Tibial nerve (tissue), 4 donors: ENCODE measurements at regions not wholly inside any gene's neighbourhood (a gene's known extent, or its start where the extent isn't known, plus 50 kb on each side); places are given as distances from the start of the nearest gene placed in this dataset.
A peak's percentile ranks its signal among the peaks of the same experiment; 100 is the strongest.

ENCODE experiments used
- DNase-seq, 2 donors: peaks; one replicate each; pipeline ENCODE4 v3.0.0-alpha.2; 2019; ENCODE audit warnings: low spot score in 2 of 2
- H3K27ac ChIP-seq, 4 donors: fragments of 200-600 bp; sonication (generic) in 3 of 4; one replicate each; pipeline ENCODE4 v1.5.1; 2017 to 2019; ENCODE audit warnings: mild to moderate bottlenecking in 1 of 4
- H3K27me3 ChIP-seq, 2 donors: fragments of 200-600 bp; sonication (generic) in 1 of 2; one replicate each; pipeline versions ENCODE4 v1.5.1 to v1.6.0; 2017 to 2019
- H3K36me3 ChIP-seq, 3 donors: fragments of 200-600 bp; sonication (generic); one replicate each; pipeline ENCODE4 v1.5.1; 2018 to 2019
- H3K4me1 ChIP-seq, 4 donors: fragments of 200-600 bp; sonication (generic) in 3 of 4; one replicate each; pipeline ENCODE4 v1.5.1; 2017 to 2019
- H3K4me3 ChIP-seq, 4 donors: fragments of 200-600 bp; sonication (generic) in 3 of 4; one replicate each; pipeline ENCODE4 v1.5.1; 2017 to 2019; ENCODE audit warnings: mild to moderate bottlenecking in 1 of 4, moderate library complexity in 1 of 4
- H3K9me3 ChIP-seq, 4 donors: fragments of 200-600 bp; sonication (generic) in 3 of 4; one replicate each; pipeline ENCODE4 v1.5.1; 2017 to 2019
- EP300 ChIP-seq, 2 donors: sonication (generic); formaldehyde crosslinking; IDR thresholded peaks; one replicate each; pipeline ENCODE4 v1.6.1; 2017; ENCODE audit warnings: antibody characterized with exemption in 2 of 2, mild to moderate bottlenecking in 1 of 2
- POLR2A ChIP-seq, 2 donors: fragments of 450-650 bp; IDR thresholded peaks; one replicate each; pipeline ENCODE4 v1.6.1; 2017; ENCODE audit warnings: antibody characterized with exemption in 2 of 2, mild to moderate bottlenecking in 2 of 2, moderate library complexity in 2 of 2
- WGBS, 2 donors: methylation state at CpG; one replicate each; pipeline ENCODE4 v1.1.5; 2018; 5-methylcytosine and 5-hydroxymethylcytosine counted together
- TF ChIP-seq, protein P1 (sequence below), 5 experiments: fragments of 200-600 bp in 3 of 5; fragments of 450-650 bp in 2 of 5; sonication (generic) in 3 of 5; IDR thresholded peaks; one replicate each; pipeline ENCODE4 v1.5.1; 2016 to 2019; ENCODE audit warnings: antibody characterized with exemption in 5 of 5, mild to moderate bottlenecking in 3 of 5, moderate library complexity in 2 of 5

DNA sequence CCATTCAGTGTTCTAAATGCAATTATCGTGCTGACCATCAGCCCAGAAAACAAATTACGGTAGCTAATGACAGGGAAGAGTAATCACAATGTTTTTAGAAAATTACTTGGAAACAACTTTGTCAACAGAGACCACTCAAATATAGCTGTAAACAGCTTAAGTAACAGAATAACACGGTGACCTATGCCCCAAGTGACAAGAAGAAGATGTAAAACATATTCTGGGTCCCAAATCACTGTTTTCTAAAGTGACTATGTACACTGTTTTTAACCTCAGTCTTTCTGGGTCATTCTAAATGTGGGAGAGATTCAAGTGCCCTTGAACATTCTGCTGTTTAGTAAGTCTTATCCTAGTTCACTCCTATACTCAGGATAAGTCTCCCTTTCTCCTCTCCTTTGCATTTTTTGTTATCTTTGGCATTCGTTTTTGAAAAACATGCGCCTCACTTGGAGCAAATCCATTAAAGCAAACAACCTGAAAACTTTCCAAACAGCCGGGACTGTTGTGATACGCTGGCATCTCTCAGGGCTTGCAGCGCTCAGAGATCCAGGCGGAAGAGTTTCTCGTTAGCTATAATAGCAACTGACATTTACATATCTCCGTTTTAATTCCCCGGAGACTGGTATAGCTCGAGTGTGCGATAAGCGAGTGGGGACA lies 114.5 kb upstream of the SOX4 start:
- Histone ChIP-seq H3K27me3 (no peaks in the 10 kb centered on the region), H3K9me3 (no peaks in the 10 kb centered on the region), H3K4me3 (peak overlapping the region in 1 of 4 donors; percentile 9), H3K36me3 (no peaks in the 10 kb centered on the region), H3K4me1 (peaks cover 0 to 11% (median 0%) of the 10 kb centered on the region in 4 donors), H3K27ac (no peak overlapping the region)
- no peak for DNase-seq
- TF ChIP-seq, protein P1, sequence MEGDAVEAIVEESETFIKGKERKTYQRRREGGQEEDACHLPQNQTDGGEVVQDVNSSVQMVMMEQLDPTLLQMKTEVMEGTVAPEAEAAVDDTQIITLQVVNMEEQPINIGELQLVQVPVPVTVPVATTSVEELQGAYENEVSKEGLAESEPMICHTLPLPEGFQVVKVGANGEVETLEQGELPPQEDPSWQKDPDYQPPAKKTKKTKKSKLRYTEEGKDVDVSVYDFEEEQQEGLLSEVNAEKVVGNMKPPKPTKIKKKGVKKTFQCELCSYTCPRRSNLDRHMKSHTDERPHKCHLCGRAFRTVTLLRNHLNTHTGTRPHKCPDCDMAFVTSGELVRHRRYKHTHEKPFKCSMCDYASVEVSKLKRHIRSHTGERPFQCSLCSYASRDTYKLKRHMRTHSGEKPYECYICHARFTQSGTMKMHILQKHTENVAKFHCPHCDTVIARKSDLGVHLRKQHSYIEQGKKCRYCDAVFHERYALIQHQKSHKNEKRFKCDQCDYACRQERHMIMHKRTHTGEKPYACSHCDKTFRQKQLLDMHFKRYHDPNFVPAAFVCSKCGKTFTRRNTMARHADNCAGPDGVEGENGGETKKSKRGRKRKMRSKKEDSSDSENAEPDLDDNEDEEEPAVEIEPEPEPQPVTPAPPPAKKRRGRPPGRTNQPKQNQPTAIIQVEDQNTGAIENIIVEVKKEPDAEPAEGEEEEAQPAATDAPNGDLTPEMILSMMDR (IDR thresholded peaks at IDR 0.05) = no peak
- TF ChIP-seq EP300 (IDR thresholded peaks at IDR 0.05) (no peak), POLR2A (IDR thresholded peaks at IDR 0.05) (no peak)
- WGBS, 2 donors = 49 to 56% methylated on average over 15 of the region's 15 CpGs

GRCh38 chr6:21486115-21486514 lies 107.4 kb upstream of the SOX4 start:
- TF ChIP-seq, protein P1 (IDR thresholded peaks at IDR 0.05) = no peak
- no peak for TF ChIP-seq EP300 (IDR thresholded peaks at IDR 0.05)
- TF ChIP-seq POLR2A (IDR thresholded peaks at IDR 0.05) = no peak
- WGBS, 2 donors = 32 to 34% methylated on average over 4 of the region's 4 CpGs
- Histone ChIP-seq H3K27me3 (no peaks in the 10 kb centered on the region), H3K27ac (no peak overlapping the region), H3K4me3 (no peak overlapping the region), H3K36me3 (no peaks in the 10 kb centered on the region), H3K9me3 (no peaks in the 10 kb centered on the region), H3K4me1 (no peaks in the 10 kb centered on the region)
- DNase-seq = no peak

- TF ChIP-seq, protein P1 (IDR thresholded peaks at IDR 0.05) = no peak
- TF ChIP-seq POLR2A (IDR thresholded peaks at IDR 0.05) (no peak), EP300 (IDR thresholded peaks at IDR 0.05) (no peak)
- Histone ChIP-seq H3K36me3 (no peaks in the 10 kb centered on the region), H3K4me1 (no peaks in the 10 kb centered on the region), H3K9me3 (peaks cover 0 to 3% (median 0%) of the 10 kb centered on the region in 4 donors), H3K27me3 (no peaks in the 10 kb centered on the region), H3K27ac (no peak overlapping the region), H3K4me3 (no peak overlapping the region)
- WGBS, 2 donors = 65 to 70% methylated on average over 3 of the region's 3 CpGs
- no peak for DNase-seq
Measured at GRCh38 chr6:21489826-21490225, 103.7 kb upstream of the SOX4 start.

GRCh38 chr6:21491955-21492354 lies 101.6 kb upstream of the SOX4 start:
- TF ChIP-seq EP300 (IDR thresholded peaks at IDR 0.05) = no peak
- TF ChIP-seq, protein P1 (IDR thresholded peaks at IDR 0.05) = no peak
- no peak for TF ChIP-seq POLR2A (IDR thresholded peaks at IDR 0.05)
- H3K27me3 ChIP-seq = no peaks in the 10 kb centered on the region
- peaks cover 0 to 11% (median 3%) of the 10 kb centered on the region in 4 donors for H3K4me1 ChIP-seq
- no peak for DNase-seq
- H3K27ac ChIP-seq = no peak overlapping the region
- WGBS, 2 donors = 91 to 96% methylated on average over 3 of the region's 3 CpGs
- no peaks in the 10 kb centered on the region for H3K36me3 ChIP-seq
- H3K4me3 ChIP-seq = no peak overlapping the region
- H3K9me3 ChIP-seq = peaks cover 0 to 3% (median 0%) of the 10 kb centered on the region in 4 donors

GRCh38 chr6:21494505-21494904 lies 99.0 kb upstream of the SOX4 start:
- peaks cover 0 to 3% (median 0%) of the 10 kb centered on the region in 4 donors for H3K9me3 ChIP-seq
- no peak overlapping the region for H3K27ac ChIP-seq
- no peaks in the 10 kb centered on the region for H3K27me3 ChIP-seq
- TF ChIP-seq, protein P1 (IDR thresholded peaks at IDR 0.05) = no peak
- TF ChIP-seq POLR2A (IDR thresholded peaks at IDR 0.05) (no peak), EP300 (IDR thresholded peaks at IDR 0.05) (no peak)
- no peak overlapping the region for H3K4me3 ChIP-seq
- no peaks in the 10 kb centered on the region for H3K36me3 ChIP-seq
- 83 to 84% methylated on average over 8 of the region's 8 CpGs for WGBS, 2 donors
- H3K4me1 ChIP-seq = peaks cover 0 to 11% (median 3%) of the 10 kb centered on the region in 4 donors
- no peak for DNase-seq
